Panc1 (cell line): ENCODE measurements at regions not wholly inside any gene's neighbourhood (a gene's known extent, or its start where the extent isn't known, plus 50 kb on each side); places are given as distances from the start of the nearest gene placed in this dataset.

Source experiments
- CTCF ChIP-seq: fragments of 450-650 bp; IDR thresholded peaks from 2 replicates; pipeline ENCODE4 v1.5.1; 2017; ENCODE audit warnings: mild to moderate bottlenecking
- POLR2AphosphoS5 ChIP-seq: IDR thresholded peaks from 2 replicates; pipeline ENCODE4 v1.6.1; 2012; ENCODE audit warnings: mild to moderate bottlenecking, low read depth, low read length, moderate library complexity
- SIN3A ChIP-seq: IDR thresholded peaks from 2 replicates; pipeline ENCODE4 v1.6.1; 2012; ENCODE audit warnings: low read depth, mild to moderate bottlenecking, low read length, moderate library complexity, borderline replicate concordance; ENCODE audit not compliant: insufficient read depth

- TF ChIP-seq POLR2AphosphoS5 (no peak), CTCF (no peak), SIN3A (no peak)
These were observed 1027.1 kb upstream of the WWC1 start for GRCh38 chr5:167264348-167264747.
